HG03565 (cell line): ENCODE measurements at regions not wholly inside any gene's neighbourhood (a gene's known extent, or its start where the extent isn't known, plus 50 kb on each side); places are given as distances from the start of the nearest gene placed in this dataset.

Source experiments
- ATAC-seq: cut with Tn5 transposase; IDR thresholded peaks from one replicate; pipeline ENCODE4 v1.9.1; 2021; ENCODE audit warnings: mild to moderate bottlenecking, moderate library complexity; ENCODE audit not compliant: unreplicated experiment

GRCh38 chr2:176826356-176826755 is 386.2 kb upstream of the HNRNPA3 start:
- ATAC-seq, result no peak

GRCh38 chr2:176826984-176827668 is 385.5 kb upstream of the HNRNPA3 start:
- ATAC-seq, result no peak

- no peak for ATAC-seq
Measured at GRCh38 chr2:176830362-176830761, 382.2 kb upstream of the HNRNPA3 start.

GRCh38 chr2:176832086-176832485 is 380.5 kb upstream of the HNRNPA3 start:
- ATAC-seq, result no peak

GRCh38 chr2:176833671-176834070 is 378.9 kb upstream of the HNRNPA3 start:
- ATAC-seq, result no peak

GRCh38 chr2:176834226-176834625 is 378.4 kb upstream of the HNRNPA3 start:
- ATAC-seq, result no peak

- ATAC-seq, result no peak
Measured at GRCh38 chr2:176843208-176843607, 369.4 kb upstream of the HNRNPA3 start.

GRCh38 chr2:176844461-176844860 is 368.1 kb upstream of the HNRNPA3 start:
- ATAC-seq, result no peak

DNA sequence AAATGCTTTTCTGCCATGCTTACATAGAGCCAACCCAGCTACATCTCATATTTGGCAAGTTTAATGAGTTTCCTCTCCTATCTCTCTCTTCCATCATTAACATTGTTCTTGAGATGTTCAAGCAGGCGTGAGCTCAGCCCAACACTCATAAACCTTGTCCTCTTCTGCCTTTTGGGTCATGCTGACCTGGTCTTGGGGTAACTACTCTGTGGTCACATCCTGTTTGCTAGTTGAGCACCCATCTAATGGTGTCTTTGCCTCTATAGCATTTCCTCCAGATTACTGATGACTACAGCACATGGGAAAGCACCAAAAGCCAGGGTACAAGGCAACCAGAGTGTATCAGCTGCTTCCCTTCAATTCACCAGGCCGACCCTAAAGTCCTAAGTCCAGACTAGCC is 366.9 kb upstream of the HNRNPA3 start:
- no peak for ATAC-seq

GRCh38 chr2:176847575-176847974 is 365.0 kb upstream of the HNRNPA3 start:
- no peak for ATAC-seq

GRCh38 chr2:176848844-176849243 is 363.8 kb upstream of the HNRNPA3 start:
- no peak for ATAC-seq

DNA sequence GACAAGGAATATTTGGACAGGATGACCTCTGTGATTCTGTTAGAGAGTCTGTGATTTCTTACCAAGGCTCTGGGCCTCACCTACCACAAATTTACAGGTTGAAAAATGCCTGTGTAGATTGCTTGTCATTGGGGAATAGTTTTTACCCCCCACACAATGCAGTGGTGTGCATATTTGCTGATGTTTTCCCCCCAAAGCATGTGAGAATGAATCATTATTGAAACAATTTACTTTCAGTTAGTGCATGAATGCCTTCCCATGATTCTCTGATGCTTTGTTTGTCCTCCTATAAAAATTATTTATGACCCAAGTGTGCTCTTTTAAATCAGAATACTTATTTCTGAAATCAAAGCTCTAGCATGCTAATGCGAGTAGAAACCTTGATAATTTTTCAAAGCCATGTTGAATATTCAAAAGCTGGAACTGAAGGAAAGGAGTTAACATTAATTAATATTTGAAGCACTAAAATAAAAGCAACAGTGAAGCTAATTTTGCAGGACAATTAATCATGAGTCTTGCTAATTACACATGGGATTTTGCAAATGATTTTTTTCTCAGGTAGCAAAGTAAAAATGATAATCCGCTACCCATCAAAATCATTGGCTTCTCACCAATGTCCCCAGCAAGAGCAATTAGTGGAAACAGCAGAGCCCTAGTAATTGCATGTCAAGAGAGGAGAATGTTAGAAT is 361.2 kb upstream of the HNRNPA3 start:
- ATAC-seq, result no peak

DNA sequence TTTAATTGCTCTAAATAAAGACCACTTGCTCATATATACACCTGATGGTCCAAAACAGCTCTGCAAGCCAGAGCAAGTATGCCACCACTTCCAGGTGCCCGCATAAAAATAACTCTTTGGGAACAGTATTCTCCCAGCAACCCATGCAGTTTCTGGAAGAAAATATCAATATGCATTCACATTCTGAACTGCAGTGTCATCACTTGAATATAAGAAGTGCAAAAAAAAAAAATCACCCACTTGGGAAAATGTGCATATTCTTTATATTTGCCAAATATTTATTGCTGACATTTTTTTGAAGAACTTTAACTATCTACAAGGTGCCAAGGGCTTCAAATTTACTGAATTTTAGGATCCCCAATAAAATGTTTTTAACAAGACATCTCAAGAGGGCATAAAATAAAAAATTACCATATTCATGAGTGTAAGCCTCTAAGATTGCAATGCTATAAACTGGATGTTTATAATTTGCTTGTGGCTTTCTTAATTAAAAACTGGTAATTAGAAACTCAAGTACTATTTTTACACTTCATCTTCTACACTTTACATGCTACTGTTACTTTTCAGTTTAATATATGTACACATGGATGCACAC is 360.6 kb upstream of the HNRNPA3 start:
- no peak for ATAC-seq

- no peak for ATAC-seq
Measured at GRCh38 chr2:176852667-176853066, 359.9 kb upstream of the HNRNPA3 start.

DNA sequence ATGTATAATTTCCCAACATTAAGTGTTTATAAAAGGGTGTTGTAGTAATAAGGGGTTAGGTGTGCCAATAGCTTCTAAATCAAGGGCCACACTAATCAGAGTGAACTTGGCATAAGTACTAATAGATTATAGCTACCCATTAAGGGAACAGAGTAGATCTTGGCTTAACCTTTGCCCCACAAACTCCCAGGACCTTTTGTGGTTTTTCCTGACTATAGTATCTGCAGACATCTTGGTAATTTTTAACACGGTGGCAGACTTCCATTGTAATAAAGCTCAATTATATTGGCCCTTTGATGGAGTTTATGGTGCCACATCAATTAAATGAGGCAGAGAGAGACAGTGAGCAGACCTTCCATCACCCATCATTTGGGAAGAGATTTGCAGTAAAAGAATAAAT is 358.5 kb upstream of the HNRNPA3 start:
- no peak for ATAC-seq

GRCh38 chr2:176854878-176855277 is 357.7 kb upstream of the HNRNPA3 start:
- ATAC-seq, result no peak

- no peak for ATAC-seq
Measured at GRCh38 chr2:176856683-176857082, 355.9 kb upstream of the HNRNPA3 start.

DNA sequence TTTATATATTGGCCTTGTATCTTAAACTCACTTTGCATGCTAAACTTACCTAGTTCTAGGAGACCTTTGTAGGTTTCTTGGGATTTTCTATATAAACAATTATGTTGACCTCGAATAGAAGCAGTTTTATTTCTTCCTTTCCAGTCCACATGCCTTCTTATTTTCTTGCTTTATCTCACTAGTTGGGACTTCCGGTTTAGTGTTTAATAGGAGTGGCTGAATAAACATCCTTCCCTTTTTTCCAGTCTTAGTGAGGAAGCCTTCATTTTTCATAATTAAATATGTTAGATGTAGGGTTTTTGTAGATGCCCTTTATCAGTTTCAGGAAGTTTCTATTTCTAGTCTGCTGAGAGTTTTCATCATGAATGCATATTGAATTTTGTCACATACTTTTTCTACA is 347.3 kb upstream of the HNRNPA3 start:
- no peak for ATAC-seq

GRCh38 chr2:176872406-176872805 is 340.2 kb upstream of the HNRNPA3 start:
- ATAC-seq, result no peak

DNA sequence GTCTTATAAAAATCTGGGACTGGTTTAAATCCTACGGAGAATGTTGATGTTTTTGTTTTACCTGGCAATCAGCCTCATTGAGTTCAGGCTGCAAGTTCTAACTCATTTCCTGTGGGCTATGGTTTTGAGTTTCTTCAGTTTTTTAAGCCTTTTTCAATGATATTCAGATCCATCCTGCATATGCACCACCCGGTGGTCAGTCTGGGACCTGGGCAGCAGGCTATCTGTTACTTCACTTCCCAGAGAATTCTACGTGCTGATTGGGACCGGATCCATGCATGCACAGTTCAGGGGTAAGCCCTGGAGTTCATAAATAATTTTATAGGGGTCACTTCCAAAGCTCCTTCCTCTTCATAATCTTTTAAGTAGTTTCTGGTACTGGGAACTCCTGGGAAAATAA is 339.2 kb upstream of the HNRNPA3 start:
- ATAC-seq, result no peak

GRCh38 chr2:176876493-176877103 is 336.0 kb upstream of the HNRNPA3 start:
- no peak for ATAC-seq

GRCh38 chr2:176879426-176879995 is 333.1 kb upstream of the HNRNPA3 start:
- no peak for ATAC-seq
